Lung microvascular endothelial cell (primary cell): ENCODE measurements at regions not wholly inside any gene's neighbourhood (a gene's known extent, or its start where the extent isn't known, plus 50 kb on each side); places are given as distances from the start of the nearest gene placed in this dataset.

Experiments used
- DNase-seq, 2 donors: peaks; one replicate each; pipeline versions ENCODE4 v3.0.0 to v3.0.0-alpha.2; 2010; ENCODE audit warnings: low read depth in 2 of 2

- no peak for DNase-seq
Observed at GRCh38 chr2:12202313-12203075, 456.1 kb downstream of the LPIN1 start.

GRCh38 chr2:12203528-12203927, 457.1 kb downstream of the LPIN1 start:
- DNase-seq = no peak

- no peak for DNase-seq
Observed at GRCh38 chr2:12205086-12205485, 458.7 kb downstream of the LPIN1 start.

GRCh38 chr2:12207491-12207890, 461.1 kb downstream of the LPIN1 start:
- no peak for DNase-seq

DNA sequence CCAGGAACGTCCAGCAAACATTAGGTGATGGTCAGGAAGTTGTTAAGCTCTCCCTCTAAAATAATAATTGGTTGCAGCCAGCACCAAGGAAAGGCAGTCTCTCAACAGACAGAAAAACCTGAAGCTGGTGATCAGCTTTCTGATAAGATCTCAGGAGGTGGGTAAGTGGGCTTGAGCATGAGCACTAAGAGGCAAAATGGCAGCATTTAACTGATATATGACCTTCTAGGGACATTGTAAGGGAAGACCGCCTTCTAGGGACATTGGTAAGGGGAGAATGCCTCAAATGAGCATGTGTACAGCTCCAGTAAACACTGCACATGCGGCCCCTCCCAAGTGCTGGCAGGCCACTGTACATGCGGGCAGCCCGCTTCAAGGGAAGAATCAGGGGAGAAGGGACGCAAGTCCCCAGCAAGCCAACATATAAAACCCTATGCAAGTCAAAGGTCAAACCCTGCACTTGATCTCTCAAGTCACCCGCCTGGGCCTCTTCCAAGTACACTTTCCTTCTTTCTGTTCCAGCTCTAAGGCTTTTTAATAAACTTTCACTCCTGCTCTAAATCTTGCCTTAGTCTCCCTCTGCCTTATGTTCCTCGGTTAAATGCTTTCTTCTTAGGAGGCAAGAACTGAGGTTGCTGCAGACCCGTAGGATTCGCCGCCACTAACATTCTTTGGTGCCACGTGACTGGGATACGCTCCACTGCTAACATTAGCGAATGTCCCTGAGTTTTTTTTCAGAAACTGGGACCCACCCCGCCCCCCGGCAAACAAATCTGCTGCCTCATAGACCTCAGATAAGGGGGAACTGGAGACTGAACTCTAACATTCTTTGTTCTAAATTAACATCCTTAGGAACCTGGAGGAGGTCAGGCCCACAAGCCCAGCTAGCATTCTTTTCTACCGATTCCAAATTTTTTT, 463.8 kb downstream of the LPIN1 start:
- DNase-seq = no peak

GRCh38 chr2:12211326-12212175, 465.1 kb downstream of the LPIN1 start:
- DNase-seq = no peak

- peak; percentile 20 to 27 for DNase-seq
Observed at GRCh38 chr2:12212841-12213597, 466.6 kb downstream of the LPIN1 start.

GRCh38 chr2:12217175-12217574, 470.7 kb downstream of the LPIN1 start:
- DNase-seq = no peak

- DNase-seq = no peak
Observed at GRCh38 chr2:12219761-12220160, 473.3 kb downstream of the LPIN1 start.

DNA sequence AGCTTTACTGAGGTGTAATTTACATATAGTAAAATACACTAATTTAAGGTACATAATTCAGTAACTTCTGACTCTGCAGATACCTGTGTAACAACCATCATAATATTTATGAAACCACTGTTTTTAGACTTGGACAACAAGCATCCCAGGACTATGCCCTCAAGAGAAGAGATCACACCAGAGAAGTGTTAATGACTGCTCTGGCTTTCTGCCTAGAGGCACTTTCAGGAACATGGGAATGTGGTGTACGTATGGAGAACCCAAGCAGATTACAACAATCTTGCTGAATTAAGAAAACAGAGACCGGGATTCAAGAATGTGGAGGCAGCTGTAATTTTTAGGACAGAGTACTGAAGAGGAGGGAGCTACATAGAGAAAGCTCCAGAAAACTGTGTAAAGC, 475.2 kb downstream of the LPIN1 start:
- no peak for DNase-seq

DNA sequence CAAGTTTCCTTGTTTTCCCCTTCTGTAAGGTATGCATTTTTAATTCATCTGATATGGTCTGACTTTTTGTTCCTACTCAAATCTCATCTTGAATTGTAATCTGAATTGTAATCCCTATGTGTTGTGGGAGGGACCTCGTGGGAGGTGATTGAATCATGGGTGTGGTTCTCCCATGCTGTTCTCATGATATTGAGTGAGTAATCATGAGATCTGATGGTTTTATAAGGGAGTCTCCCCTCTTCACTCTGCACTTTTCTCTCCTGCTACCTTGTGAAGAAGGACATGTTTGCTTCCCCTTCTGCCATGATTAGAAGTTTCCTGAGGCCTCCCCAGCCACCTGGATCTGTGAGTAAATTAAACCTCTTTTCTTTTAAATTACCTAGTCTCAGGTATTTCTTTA, 476.1 kb downstream of the LPIN1 start:
- no peak for DNase-seq

GRCh38 chr2:12223732-12224131, 477.3 kb downstream of the LPIN1 start:
- DNase-seq = no peak

DNA sequence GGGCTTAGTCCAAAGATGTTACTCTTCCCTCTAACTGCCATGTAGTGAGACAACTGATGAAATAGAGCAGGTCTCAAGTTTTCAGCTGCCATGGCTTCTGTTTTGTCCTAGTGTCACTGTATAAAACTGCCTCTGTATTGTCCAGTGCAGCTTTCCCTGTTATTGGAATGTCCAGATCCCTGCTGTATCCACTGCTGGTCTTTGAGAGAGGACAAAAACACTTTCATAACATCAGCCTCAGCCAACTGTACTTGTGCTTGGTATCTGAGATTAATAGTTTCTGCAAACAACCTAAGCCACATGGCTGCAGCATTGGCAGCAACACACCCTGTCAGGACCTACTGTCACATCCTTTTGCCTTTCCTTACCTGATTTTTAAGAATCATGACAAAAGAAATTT, 480.2 kb downstream of the LPIN1 start:
- no peak for DNase-seq

- DNase-seq = no peak
Observed at GRCh38 chr2:12227941-12228608, 481.6 kb downstream of the LPIN1 start.

GRCh38 chr2:12231288-12231687, 484.9 kb downstream of the LPIN1 start:
- DNase-seq = no peak

GRCh38 chr2:12232876-12233275, 483.9 kb upstream of the TRIB2 start:
- DNase-seq = no peak

GRCh38 chr2:12236136-12236844, 480.4 kb upstream of the TRIB2 start:
- no peak for DNase-seq

DNA sequence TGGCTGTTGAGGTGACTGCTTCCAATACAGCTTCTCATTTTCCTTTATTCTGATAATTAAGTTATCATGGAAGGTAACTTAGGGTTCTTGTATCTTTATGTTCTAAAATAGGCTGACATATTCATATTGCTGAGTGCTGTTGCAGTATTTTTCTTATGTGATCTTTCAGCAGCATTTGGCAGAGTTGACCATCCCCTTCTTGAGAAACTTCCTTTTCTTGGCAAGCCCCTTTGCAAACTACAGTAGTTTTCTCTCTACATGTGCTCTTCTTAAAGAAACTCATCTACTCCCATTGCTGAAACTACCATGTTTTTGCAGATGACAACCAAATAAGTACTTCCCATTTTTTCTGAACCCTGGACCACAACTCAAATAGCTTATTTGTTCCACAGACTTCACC, 476.5 kb upstream of the TRIB2 start:
- DNase-seq = no peak

GRCh38 chr2:12243381-12243780, 473.4 kb upstream of the TRIB2 start:
- DNase-seq = no peak

DNA sequence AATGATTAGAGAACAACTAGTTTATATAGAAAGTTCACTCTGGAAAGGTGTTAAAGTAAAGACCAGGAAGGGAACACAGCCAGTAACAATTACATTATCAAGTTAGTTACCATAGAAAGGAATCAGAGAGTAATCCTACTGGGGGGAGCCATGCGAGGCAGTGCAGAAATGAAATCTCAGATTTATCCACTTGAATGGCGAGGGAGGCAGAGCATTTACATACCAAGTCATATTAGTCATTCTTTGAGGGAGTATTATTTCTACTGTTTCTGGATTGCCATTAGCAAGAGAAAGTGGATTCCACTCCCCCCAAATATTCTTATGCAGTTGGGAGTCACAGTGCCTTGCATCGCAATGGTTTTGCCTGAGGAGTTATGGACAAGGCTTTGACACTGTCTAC, 472.7 kb upstream of the TRIB2 start:
- DNase-seq = no peak
